Astrocyte (in vitro differentiated cells and primary cell): ENCODE measurements at regions not wholly inside any gene's neighbourhood (a gene's known extent, or its start where the extent isn't known, plus 50 kb on each side); places are given as distances from the start of the nearest gene placed in this dataset.

Source experiments
- CTCF ChIP-seq: IDR thresholded peaks from 2 replicates; pipeline ENCODE4 v1.5.1; 2011; ENCODE audit warnings: low read depth, mild to moderate bottlenecking, inconsistent platforms, low read length, moderate library complexity; ENCODE audit not compliant: insufficient read depth
- EZH2 ChIP-seq: IDR thresholded peaks from 2 replicates; pipeline ENCODE4 v1.6.1; 2012; ENCODE audit warnings: mild to moderate bottlenecking, low read length, inconsistent platforms; ENCODE audit not compliant: insufficient read depth

- no peak for TF ChIP-seq CTCF
- no peak for TF ChIP-seq EZH2
These were observed 141.3 kb downstream of the RAB11FIP2 start for GRCh38 chr10:117905404-117905803.
